Lower leg skin (tissue), 3 donors: ENCODE measurements at regions not wholly inside any gene's neighbourhood (a gene's known extent, or its start where the extent isn't known, plus 50 kb on each side); places are given as distances from the start of the nearest gene placed in this dataset.

ENCODE experiments used
- POLR2A ChIP-seq, 2 donors: fragments of 450-650 bp; IDR thresholded peaks; one replicate each; pipeline ENCODE4 v1.6.1; 2016 to 2017; ENCODE audit warnings: antibody characterized with exemption in 2 of 2, mild to moderate bottlenecking in 1 of 2, moderate library complexity in 1 of 2
- TF ChIP-seq, protein P1 (sequence below), 3 donors: fragments of 450-650 bp; IDR thresholded peaks; one replicate each; pipeline ENCODE4 v1.5.1; 2016; ENCODE audit warnings: antibody characterized with exemption in 3 of 3, mild to moderate bottlenecking in 3 of 3, moderate library complexity in 2 of 3

- TF ChIP-seq POLR2A (IDR thresholded peaks at IDR 0.05): no peak
- TF ChIP-seq, protein P1, sequence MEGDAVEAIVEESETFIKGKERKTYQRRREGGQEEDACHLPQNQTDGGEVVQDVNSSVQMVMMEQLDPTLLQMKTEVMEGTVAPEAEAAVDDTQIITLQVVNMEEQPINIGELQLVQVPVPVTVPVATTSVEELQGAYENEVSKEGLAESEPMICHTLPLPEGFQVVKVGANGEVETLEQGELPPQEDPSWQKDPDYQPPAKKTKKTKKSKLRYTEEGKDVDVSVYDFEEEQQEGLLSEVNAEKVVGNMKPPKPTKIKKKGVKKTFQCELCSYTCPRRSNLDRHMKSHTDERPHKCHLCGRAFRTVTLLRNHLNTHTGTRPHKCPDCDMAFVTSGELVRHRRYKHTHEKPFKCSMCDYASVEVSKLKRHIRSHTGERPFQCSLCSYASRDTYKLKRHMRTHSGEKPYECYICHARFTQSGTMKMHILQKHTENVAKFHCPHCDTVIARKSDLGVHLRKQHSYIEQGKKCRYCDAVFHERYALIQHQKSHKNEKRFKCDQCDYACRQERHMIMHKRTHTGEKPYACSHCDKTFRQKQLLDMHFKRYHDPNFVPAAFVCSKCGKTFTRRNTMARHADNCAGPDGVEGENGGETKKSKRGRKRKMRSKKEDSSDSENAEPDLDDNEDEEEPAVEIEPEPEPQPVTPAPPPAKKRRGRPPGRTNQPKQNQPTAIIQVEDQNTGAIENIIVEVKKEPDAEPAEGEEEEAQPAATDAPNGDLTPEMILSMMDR (IDR thresholded peaks at IDR 0.05): no peak
Measured at GRCh38 chr2:215609089-215610032, 173.5 kb upstream of the FN1 start.
